H1 (cell line): ENCODE measurements at regions not wholly inside any gene's neighbourhood (a gene's known extent, or its start where the extent isn't known, plus 50 kb on each side); places are given as distances from the start of the nearest gene placed in this dataset.

Experiments used
- CTCF ChIA-PET: fragments of 300-600 bp; sonication (Branson Sonifier 250); formaldehyde crosslinking; loops from one replicate; lab custom pipeline; 2021; ENCODE audit not compliant: partially characterized antibody; lab: Charles Lee
- POLR2A ChIA-PET: fragments of 300-600 bp; sonication (Branson Sonifier 250); formaldehyde crosslinking; loops from one replicate; lab custom pipeline; 2021; ENCODE audit warnings: inconsistent platforms; ENCODE audit not compliant: partially characterized antibody; lab: Charles Lee
- DNase-seq, 2 experiments: peaks; one replicate each; pipeline versions ENCODE4 v3.0.0 to v3.0.0-alpha.2; 2010 to 2022; ENCODE audit warnings: low spot score in 2 of 2, low read depth in 1 of 2, mixed read lengths in 1 of 2
- FAIRE-seq: peaks from 2 replicates; lab custom pipeline; 2011; peaks lifted over from hg19 to GRCh38; lab: Jason Lieb, UNC
- H2AFZ ChIP-seq: 2 replicates; pipeline ENCODE4 v1.8.1; 2012; ENCODE audit warnings: low read length, inconsistent platforms
- H2AK5ac ChIP-seq: 2 replicates; pipeline ENCODE4 v1.6.1; 2013; ENCODE audit warnings: low read depth, low read length
- H2BK120ac ChIP-seq: replicated peaks from 2 replicates; pipeline ENCODE3; 2013; ENCODE audit warnings: low read depth, low read length, inconsistent platforms
- H2BK12ac ChIP-seq: 2 replicates; pipeline ENCODE4 v1.6.1; 2013; ENCODE audit warnings: low read depth, low read length
- H2BK15ac ChIP-seq: 2 replicates; pipeline ENCODE4 v1.6.1; 2013; ENCODE audit warnings: low read length
- H2BK20ac ChIP-seq: 2 replicates; pipeline ENCODE4 v1.6.1; 2013; ENCODE audit warnings: low read length
- H2BK5ac ChIP-seq: 2 replicates; pipeline ENCODE4 v1.6.1; 2013; ENCODE audit warnings: low read depth, low read length
- H3K14ac ChIP-seq: 2 replicates; pipeline ENCODE4 v1.6.1; 2013; ENCODE audit warnings: inconsistent platforms; ENCODE audit not compliant: insufficient read length
- H3K18ac ChIP-seq: 2 replicates; pipeline ENCODE4 v1.6.1; 2013; ENCODE audit warnings: low read length; ENCODE audit errors: extremely low read depth
- H3K23ac ChIP-seq: 2 replicates; pipeline ENCODE4 v1.6.1; 2013; ENCODE audit warnings: inconsistent platforms; ENCODE audit not compliant: insufficient read length
- H3K23me2 ChIP-seq: 2 replicates; pipeline ENCODE4 v1.6.1; 2013; ENCODE audit warnings: low read depth, low read length
- H3K27ac ChIP-seq: 2 replicates; pipeline ENCODE4 v1.6.1; 2011; ENCODE audit warnings: low read depth, low read length, inconsistent platforms
- H3K27me3 ChIP-seq, 4 experiments: replicated peaks in 1 of 4; 1 replicate in 1 of 4; 2 replicates in 3 of 4; pipeline versions ENCODE4 v1.6.1 to v1.8.1; 2011 to 2013; ENCODE audit warnings: low read length in 3 of 4, mild to moderate bottlenecking in 3 of 4, inconsistent platforms in 2 of 4, mixed read lengths in 2 of 4, moderate library complexity in 1 of 4; ENCODE audit not compliant: control insufficient read depth in 3 of 4, insufficient read depth in 3 of 4; ENCODE audit errors: extremely low read depth in 1 of 4
- H3K36me3 ChIP-seq, 4 experiments: 2 replicates each; pipeline versions ENCODE4 v1.6.1 to v1.8.1; 2011 to 2013; ENCODE audit warnings: mild to moderate bottlenecking in 4 of 4, low read length in 3 of 4, moderate library complexity in 2 of 4, control low read depth in 1 of 4, inconsistent platforms in 1 of 4; ENCODE audit not compliant: insufficient read depth in 4 of 4, control insufficient read depth in 2 of 4
- H3K4ac ChIP-seq: replicated peaks from 2 replicates; pipeline ENCODE3; 2013; ENCODE audit warnings: low read length, low read depth, mixed read lengths, inconsistent platforms; ENCODE audit not compliant: insufficient read length
- H3K4me1 ChIP-seq, 4 experiments: replicated peaks in 1 of 4; 1 replicate in 1 of 4; 2 replicates in 3 of 4; pipeline versions ENCODE4 v1.6.1 to v1.8.1; 2011 to 2013; ENCODE audit warnings: low read length in 3 of 4, inconsistent platforms in 2 of 4, mixed read lengths in 1 of 4; ENCODE audit not compliant: insufficient read depth in 4 of 4, control insufficient read depth in 3 of 4
- H3K4me2 ChIP-seq, 2 experiments: 2 replicates each; pipeline versions ENCODE4 v1.6.1 to v1.8.1; 2011 to 2013; ENCODE audit warnings: low read depth in 2 of 2, low read length in 2 of 2, control low read depth in 1 of 2, inconsistent platforms in 1 of 2, mild to moderate bottlenecking in 1 of 2; ENCODE audit not compliant: insufficient read depth in 1 of 2
- H3K4me3 ChIP-seq, 4 experiments: fragments of 200-600, 300-600 bp in 1 of 4; sonication (generic), shearing (Covaris generic), sonication (Bioruptor Twin) in 1 of 4; 2 replicates each; pipeline versions ENCODE4 v1.5.1 to v1.8.1; 2011 to 2016; ENCODE audit warnings: low read length in 4 of 4, low read depth in 3 of 4, control low read depth in 2 of 4, inconsistent platforms in 2 of 4, mild to moderate bottlenecking in 2 of 4, mixed read lengths in 1 of 4, moderate library complexity in 1 of 4; ENCODE audit not compliant: insufficient read depth in 2 of 4; ENCODE audit errors: extremely low read depth in 1 of 4
- H3K56ac ChIP-seq: replicated peaks from 2 replicates; pipeline ENCODE3; 2013; ENCODE audit warnings: low read depth, mild to moderate bottlenecking, mixed read lengths, low read length, inconsistent platforms; ENCODE audit not compliant: insufficient read length
- H3K79me1 ChIP-seq: 2 replicates; pipeline ENCODE4 v1.6.1; 2013; ENCODE audit warnings: low read depth, low read length, control low read depth
- H3K79me2 ChIP-seq, 2 experiments: 2 replicates each; pipeline versions ENCODE4 v1.6.1 to v1.8.1; 2012 to 2013; ENCODE audit warnings: low read length in 2 of 2, mild to moderate bottlenecking in 2 of 2, inconsistent platforms in 1 of 2; ENCODE audit not compliant: insufficient read depth in 2 of 2, control insufficient read depth in 1 of 2
- H3K9ac ChIP-seq, 4 experiments: replicated peaks in 1 of 4; 1 replicate in 1 of 4; 2 replicates in 3 of 4; pipeline versions ENCODE4 v1.6.1 to v1.8.1; 2011 to 2013; ENCODE audit warnings: low read depth in 3 of 4, low read length in 3 of 4, control low read depth in 2 of 4, mild to moderate bottlenecking in 2 of 4, moderate library complexity in 2 of 4, inconsistent platforms in 1 of 4; ENCODE audit errors: extremely low read depth in 1 of 4
- H3K9me3 ChIP-seq, 2 experiments: 2 replicates each; pipeline versions ENCODE4 v1.6.1 to v1.8.1; 2012 to 2013; ENCODE audit warnings: mild to moderate bottlenecking in 2 of 2, moderate library complexity in 2 of 2, control low read depth in 1 of 2, inconsistent platforms in 1 of 2, low read depth in 1 of 2, low read length in 1 of 2, mixed read lengths in 1 of 2; ENCODE audit not compliant: insufficient read depth in 2 of 2
- H4K20me1 ChIP-seq, 2 experiments: replicated peaks in 1 of 2; 2 replicates each; pipeline versions ENCODE3 to v1.8.1; 2011 to 2013; ENCODE audit warnings: inconsistent platforms in 2 of 2, low read length in 2 of 2, mild to moderate bottlenecking in 1 of 2; ENCODE audit not compliant: insufficient read depth in 2 of 2, control insufficient read depth in 1 of 2
- H4K5ac ChIP-seq: 2 replicates; pipeline ENCODE4 v1.6.1; 2013; ENCODE audit warnings: low read length, low read depth, mixed read lengths, inconsistent platforms; ENCODE audit not compliant: insufficient read length
- H4K8ac ChIP-seq: 2 replicates; pipeline ENCODE4 v1.8.0; 2013; ENCODE audit warnings: mild to moderate bottlenecking, moderate library complexity, low read length, inconsistent platforms; ENCODE audit not compliant: insufficient read depth; ENCODE audit errors: extremely low read depth
- H4K91ac ChIP-seq: replicated peaks from 2 replicates; pipeline ENCODE3; 2013; ENCODE audit warnings: low read length, mixed read lengths, inconsistent platforms; ENCODE audit not compliant: insufficient read length
- CBX8 ChIP-seq: fragments of 300-800, 300-1000 bp; sonication (generic); IDR thresholded peaks from 2 replicates; pipeline ENCODE4 v1.7.1; 2016; ENCODE audit warnings: low read depth, low read length, borderline replicate concordance
- CHD1 ChIP-seq: IDR thresholded peaks from 2 replicates; pipeline ENCODE4 v1.6.1; 2012; ENCODE audit warnings: low read depth, low read length, improper control_type of control experiment
- KDM5A ChIP-seq: fragments of 200-600 bp; IDR thresholded peaks from 2 replicates; pipeline ENCODE4 v1.7.1; 2012; ENCODE audit warnings: mild to moderate bottlenecking, low read length, inconsistent platforms, mixed read lengths
- NANOG ChIP-seq: IDR thresholded peaks from 2 replicates; pipeline ENCODE4 v1.6.1; 2011; ENCODE audit warnings: low read length, low read depth, mild to moderate bottlenecking, inconsistent platforms; ENCODE audit not compliant: insufficient read depth, poor library complexity, severe bottlenecking
- NRF1 ChIP-seq: IDR thresholded peaks from 2 replicates; pipeline ENCODE4 v1.6.1; 2011; ENCODE audit warnings: mild to moderate bottlenecking, low read depth, low read length, improper control_type of control experiment
- POLR2A ChIP-seq, 2 experiments: IDR thresholded peaks; 1 replicate in 1 of 2; 2 replicates in 1 of 2; pipeline ENCODE4 v1.6.1; 2011; ENCODE audit warnings: low read depth in 2 of 2, low read length in 2 of 2, mild to moderate bottlenecking in 2 of 2; ENCODE audit errors: control extremely low read depth in 1 of 2
- POLR2AphosphoS5 ChIP-seq: IDR thresholded peaks from 2 replicates; pipeline ENCODE4 v1.6.1; 2011; ENCODE audit warnings: low read depth, low read length
- RAD21 ChIP-seq, 2 experiments: IDR thresholded peaks in 1 of 2; conservative IDR thresholded peaks in 1 of 2; 2 replicates each; pipeline ENCODE4 v1.6.1; 2011; ENCODE audit warnings: low read depth in 2 of 2, low read length in 2 of 2, improper control_type of control experiment in 1 of 2, inconsistent platforms in 1 of 2, mild to moderate bottlenecking in 1 of 2, moderate library complexity in 1 of 2
- SIX5 ChIP-seq: IDR thresholded peaks from 2 replicates; pipeline ENCODE4 v1.6.1; 2011; ENCODE audit warnings: mild to moderate bottlenecking, low read depth, low read length
- SRF ChIP-seq: IDR thresholded peaks from 2 replicates; pipeline ENCODE4 v1.6.1; 2011; ENCODE audit warnings: mild to moderate bottlenecking, low read depth, low read length, moderate library complexity
- TBP ChIP-seq: IDR thresholded peaks from 2 replicates; pipeline ENCODE4 v1.6.1; 2011; ENCODE audit warnings: low read depth, low read length, improper control_type of control experiment
- TEAD4 ChIP-seq: IDR thresholded peaks from 2 replicates; pipeline ENCODE4 v1.6.1; 2012; ENCODE audit warnings: low read depth, low read length, inconsistent platforms, mixed read lengths
- WGBS, 2 experiments: shearing (Covaris generic) in 1 of 2; methylation state at CpG; one replicate each; pipeline versions ENCODE4 v1.1.6 to v1.1.7; 2013 to 2015; ENCODE audit warnings: low lambda C conversion rate in 2 of 2, mixed read lengths in 2 of 2, inconsistent platforms in 1 of 2, low coverage in 1 of 2, missing lambda C conversion rate in 1 of 2; ENCODE audit not compliant: insufficient replicate concordance in 2 of 2, insufficient coverage in 1 of 2, insufficient read length in 1 of 2; ENCODE audit errors: extremely low coverage in 1 of 2, missing lambda C conversion rate in 1 of 2; 5-methylcytosine and 5-hydroxymethylcytosine counted together

- no peak overlapping the region for H2BK20ac ChIP-seq
- no peak overlapping the region for H2BK15ac ChIP-seq
- H2BK120ac ChIP-seq, result no peak overlapping the region
- whole genome bisulfite sequencing, 2 experiments, result 86% methylated on average over 5 of the region's 5 CpGs; no CpG with 5 or more reads in 1 of the 2 experiments
- H3K56ac ChIP-seq, result no peak overlapping the region
- no peaks in the 10 kb centered on the region for H3K27me3 ChIP-seq
- H2BK5ac ChIP-seq, result no peak overlapping the region
- H3K18ac ChIP-seq, result no peak overlapping the region
- ChIA-PET POLR2A (no interaction called here), CTCF (interaction anchor here (1.7 to 2.2 kb wide), 2 partner anchors 139 to 187 kb away, joined by 3 to 6 read pairs; no protein-coding TSS in a partner anchor)
- no peak overlapping the region for H2BK12ac ChIP-seq
- no peak overlapping the region for H4K5ac ChIP-seq
- H3K79me2 ChIP-seq, result no peaks in the 10 kb centered on the region
- no peak overlapping the region for H3K23ac ChIP-seq
- H3K4ac ChIP-seq, result no peak overlapping the region
- peak overlapping the region; percentile 17 for H4K91ac ChIP-seq
- no peak overlapping the region for H3K9ac ChIP-seq
- H4K20me1 ChIP-seq, result no peaks in the 10 kb centered on the region
- H3K27ac ChIP-seq, result no peak overlapping the region
- H3K14ac ChIP-seq, result no peak overlapping the region
- H3K4me1 ChIP-seq, result peaks cover 0 to 20% (median 6%) of the 10 kb centered on the region in 4 experiments; a peak in 3 of 7 replicates
- H2AK5ac ChIP-seq, result no peak overlapping the region
- FAIRE-seq, result no peak
- peaks cover 1% of the 10 kb centered on the region; the same call in 1 of the 2 replicates for H3K23me2 ChIP-seq
- no peak overlapping the region for H3K4me2 ChIP-seq
- no peaks in the 10 kb centered on the region for H3K9me3 ChIP-seq
- H2AFZ ChIP-seq, result no peak overlapping the region
- H3K36me3 ChIP-seq, result no peaks in the 10 kb centered on the region
- no peak overlapping the region for H3K4me3 ChIP-seq
- no peak for DNase-seq
- no peak overlapping the region for H4K8ac ChIP-seq
- no peaks in the 10 kb centered on the region for H3K79me1 ChIP-seq
- TF ChIP-seq KDM5A, result no peak
- TF ChIP-seq CBX8, result no peak
- no peak for TF ChIP-seq TEAD4
- no peak for TF ChIP-seq SRF
- no peak for TF ChIP-seq SIX5
- no peak for TF ChIP-seq POLR2A (IDR thresholded peaks at IDR 0.05; ENCODE audit: control extremely low read depth in 1 of 2, low read depth in 2 of 2, low read length in 2 of 2)
- TF ChIP-seq CHD1, result no peak
- TF ChIP-seq NRF1, result no peak
- no peak for TF ChIP-seq NANOG
- TF ChIP-seq RAD21 (IDR thresholded peaks at IDR 0.05 in 1 of 2, conservative IDR thresholded peaks at IDR 0.05 in 1 of 2; ENCODE audit: low read depth in 2 of 2, low read length in 2 of 2), result no peak
- TF ChIP-seq POLR2AphosphoS5, result no peak
- TF ChIP-seq TBP, result no peak
Observed at GRCh38 chr1:58391056-58391455, 155.5 kb downstream of the OMA1 start.
